ENCODE measurements at regions not wholly inside any gene's neighbourhood (a gene's known extent, or its start where the extent isn't known, plus 50 kb on each side); places are given as distances from the start of the nearest gene placed in this dataset.

GRCh38 chr14:101501858-101502615 is 59.3 kb upstream of the DIO3 start:
- DNase-seq = no peak

- no peak for DNase-seq
Measured at GRCh38 chr14:101502761-101503392, 58.4 kb upstream of the DIO3 start.

GRCh38 chr14:101503431-101504095 is 57.7 kb upstream of the DIO3 start:
- no peak for DNase-seq

- DNase-seq = no peak
Measured at GRCh38 chr14:101504096-101504948, 57.0 kb upstream of the DIO3 start.

DNA sequence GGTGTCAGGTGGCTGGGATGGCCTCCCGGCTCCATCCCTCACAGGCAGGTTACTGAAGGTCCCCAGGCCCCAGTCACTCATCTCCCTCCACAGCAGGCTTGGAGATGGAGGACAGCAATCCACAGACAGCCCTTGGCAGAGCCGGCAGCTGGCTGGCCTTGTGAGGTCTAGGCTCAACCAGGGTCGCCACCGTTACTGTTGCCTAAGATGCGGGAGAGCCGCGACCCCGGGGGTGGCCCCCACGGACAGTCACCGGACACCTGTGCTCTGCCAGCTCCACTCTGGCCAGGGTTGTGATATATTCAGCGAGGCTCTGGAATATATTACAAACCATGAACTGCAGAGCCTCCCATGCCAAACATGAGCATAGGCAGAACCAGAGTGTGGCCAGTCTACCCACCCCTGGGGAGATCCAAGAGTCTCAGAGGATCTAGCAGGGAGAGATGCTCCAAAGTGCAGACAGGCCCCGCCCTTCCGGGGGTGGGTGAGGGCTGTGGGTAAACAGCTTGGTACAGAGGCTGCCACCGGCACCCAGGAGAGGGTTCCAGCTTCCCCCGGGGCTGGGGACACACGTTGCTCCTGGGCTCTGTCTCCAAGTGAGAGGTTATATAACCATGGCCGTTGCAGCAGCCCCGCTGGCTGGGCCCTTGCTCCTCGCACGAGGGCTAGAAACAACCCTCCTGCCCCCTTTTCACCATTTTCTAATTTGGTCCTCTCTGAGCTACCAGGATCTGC is 55.9 kb upstream of the DIO3 start:
- DNase-seq = no peak

- no peak for DNase-seq
Measured at GRCh38 chr14:101506211-101506925, 54.9 kb upstream of the DIO3 start.

GRCh38 chr14:101506926-101507835 is 54.1 kb upstream of the DIO3 start:
- DNase-seq = no peak

DNA sequence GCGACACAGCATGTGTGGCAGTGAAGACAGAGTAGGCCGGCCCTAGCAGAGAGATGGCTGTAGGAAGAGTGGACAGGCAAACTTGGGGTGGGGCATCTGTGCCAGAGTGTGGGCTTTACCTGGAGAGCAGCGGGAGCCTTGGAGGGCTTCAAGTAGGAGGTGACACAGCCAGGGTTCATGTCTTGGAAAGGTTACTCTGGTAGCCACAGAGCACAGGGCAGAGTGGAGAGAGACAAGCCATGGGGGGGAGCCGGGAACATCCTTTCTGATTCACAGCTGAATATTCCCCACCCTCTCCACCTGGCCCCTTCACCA is 53.5 kb upstream of the DIO3 start:
- no peak for DNase-seq

DNA sequence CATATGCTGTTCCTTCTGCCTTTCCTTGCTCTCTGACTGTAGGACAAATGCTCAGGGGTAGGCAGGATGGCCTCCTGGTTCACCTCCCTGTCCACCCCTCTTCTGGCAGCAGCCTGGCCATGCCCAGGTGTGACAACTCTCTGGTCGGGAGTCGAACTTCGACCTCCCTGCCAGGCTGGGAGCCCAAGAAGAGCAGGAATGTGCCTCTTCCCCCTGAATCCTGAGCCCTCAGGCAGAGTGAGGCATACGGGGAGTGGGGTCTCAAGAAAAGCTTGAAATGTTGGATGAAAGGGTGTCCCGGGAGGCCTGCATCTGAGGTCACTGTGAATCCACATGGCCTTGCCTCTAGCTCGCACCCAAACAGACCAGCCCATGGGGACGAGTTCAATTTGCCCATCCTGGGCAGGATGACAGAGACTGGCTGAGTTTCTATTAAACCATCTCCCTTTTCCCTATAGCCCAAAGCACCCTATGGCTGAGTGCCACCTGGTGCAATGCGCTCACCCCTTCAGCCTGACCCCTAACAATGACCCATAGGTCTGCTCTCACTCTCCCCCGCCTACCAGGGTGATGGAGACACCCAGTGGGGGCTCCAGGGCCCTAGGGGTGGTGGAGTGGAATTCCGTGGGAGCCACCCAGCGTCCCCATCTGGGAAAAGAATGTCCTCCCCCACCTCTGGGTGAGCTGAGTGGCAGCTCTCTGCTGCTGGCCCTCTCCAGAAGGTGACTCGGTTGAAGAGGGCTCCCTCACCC is 52.9 kb upstream of the DIO3 start:
- no peak for DNase-seq

GRCh38 chr14:101508948-101509729 is 52.2 kb upstream of the DIO3 start:
- DNase-seq = no peak

DNA sequence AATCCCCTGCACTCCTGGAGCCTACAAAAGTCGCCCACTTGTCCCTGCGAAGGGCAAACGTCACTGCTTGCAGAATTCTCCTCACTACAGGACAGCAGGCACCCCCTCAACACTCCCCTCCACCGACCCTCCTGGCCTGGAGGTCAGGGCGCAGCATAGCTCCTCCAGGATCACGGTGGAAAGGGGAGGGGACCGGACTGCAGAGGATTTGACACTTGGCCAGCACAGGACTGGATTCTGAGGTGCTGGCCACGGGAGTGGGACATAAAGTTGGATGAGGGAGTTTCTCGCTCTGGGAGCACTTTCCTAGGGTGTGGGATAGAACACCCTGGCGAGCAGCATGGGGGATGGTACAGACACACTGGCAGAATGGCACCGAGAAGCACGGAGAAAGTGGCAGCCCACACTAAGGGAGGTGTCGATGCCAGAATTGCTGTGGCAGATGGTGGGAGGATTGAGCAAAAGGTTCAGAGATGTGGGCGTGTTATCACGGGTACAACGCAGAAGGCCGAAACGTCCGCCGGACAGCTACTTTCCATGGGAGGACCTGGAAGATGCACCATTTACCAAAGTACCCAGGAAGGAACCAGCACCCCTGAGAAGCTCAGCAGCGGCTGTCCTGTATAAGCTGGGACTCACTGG is 51.4 kb upstream of the DIO3 start:
- no peak for DNase-seq

- no peak for DNase-seq
Measured at GRCh38 chr14:101511199-101511598, 50.1 kb upstream of the DIO3 start.

All from NCI-H2081 treated with DMSO at 0.1 percent for 48 hours (cell line).